Epithelial cell of proximal tubule (primary cell): ENCODE measurements at regions not wholly inside any gene's neighbourhood (a gene's known extent, or its start where the extent isn't known, plus 50 kb on each side); places are given as distances from the start of the nearest gene placed in this dataset.
"Not testable (repeated sequence)": the region's sequence is repeated elsewhere in the genome, so short reads cannot be mapped to it uniquely, and the experiment has no call there.

Source experiments
- DNase-seq: peaks from one replicate; pipeline ENCODE4 v3.0.0-alpha.2; 2011; ENCODE audit warnings: low read depth
- H3K4me3 ChIP-seq: 2 replicates; pipeline ENCODE4 v1.5.1; 2011; ENCODE audit warnings: low read depth, mild to moderate bottlenecking, low read length
- TF ChIP-seq, protein P1 (sequence below): conservative IDR thresholded peaks from 2 replicates; pipeline ENCODE4 v1.5.1; 2012; ENCODE audit warnings: low read depth, mild to moderate bottlenecking, low read length

DNA sequence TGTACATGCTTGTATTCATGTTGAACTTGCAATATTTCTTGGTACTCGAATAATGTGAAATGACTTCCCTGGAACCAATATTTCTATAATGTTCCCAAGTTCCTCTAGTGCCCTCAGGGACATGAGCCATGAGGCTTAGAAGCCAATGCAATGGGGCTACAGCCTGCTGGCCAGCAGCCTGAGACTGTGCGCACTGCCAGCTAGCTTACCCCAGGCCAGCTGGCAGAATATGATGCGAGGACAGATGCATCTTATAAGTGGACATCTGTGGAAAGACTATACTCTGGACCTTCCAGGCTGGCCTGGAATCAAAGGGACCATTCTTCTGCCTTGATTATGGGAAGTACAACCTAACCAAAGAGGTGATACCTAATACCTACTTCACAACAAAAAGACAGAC, 1862.0 kb upstream of the ACO1 start:
- TF ChIP-seq, protein P1, sequence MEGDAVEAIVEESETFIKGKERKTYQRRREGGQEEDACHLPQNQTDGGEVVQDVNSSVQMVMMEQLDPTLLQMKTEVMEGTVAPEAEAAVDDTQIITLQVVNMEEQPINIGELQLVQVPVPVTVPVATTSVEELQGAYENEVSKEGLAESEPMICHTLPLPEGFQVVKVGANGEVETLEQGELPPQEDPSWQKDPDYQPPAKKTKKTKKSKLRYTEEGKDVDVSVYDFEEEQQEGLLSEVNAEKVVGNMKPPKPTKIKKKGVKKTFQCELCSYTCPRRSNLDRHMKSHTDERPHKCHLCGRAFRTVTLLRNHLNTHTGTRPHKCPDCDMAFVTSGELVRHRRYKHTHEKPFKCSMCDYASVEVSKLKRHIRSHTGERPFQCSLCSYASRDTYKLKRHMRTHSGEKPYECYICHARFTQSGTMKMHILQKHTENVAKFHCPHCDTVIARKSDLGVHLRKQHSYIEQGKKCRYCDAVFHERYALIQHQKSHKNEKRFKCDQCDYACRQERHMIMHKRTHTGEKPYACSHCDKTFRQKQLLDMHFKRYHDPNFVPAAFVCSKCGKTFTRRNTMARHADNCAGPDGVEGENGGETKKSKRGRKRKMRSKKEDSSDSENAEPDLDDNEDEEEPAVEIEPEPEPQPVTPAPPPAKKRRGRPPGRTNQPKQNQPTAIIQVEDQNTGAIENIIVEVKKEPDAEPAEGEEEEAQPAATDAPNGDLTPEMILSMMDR, result no peak
- no peak overlapping the region for H3K4me3 ChIP-seq
- no peak for DNase-seq

DNA sequence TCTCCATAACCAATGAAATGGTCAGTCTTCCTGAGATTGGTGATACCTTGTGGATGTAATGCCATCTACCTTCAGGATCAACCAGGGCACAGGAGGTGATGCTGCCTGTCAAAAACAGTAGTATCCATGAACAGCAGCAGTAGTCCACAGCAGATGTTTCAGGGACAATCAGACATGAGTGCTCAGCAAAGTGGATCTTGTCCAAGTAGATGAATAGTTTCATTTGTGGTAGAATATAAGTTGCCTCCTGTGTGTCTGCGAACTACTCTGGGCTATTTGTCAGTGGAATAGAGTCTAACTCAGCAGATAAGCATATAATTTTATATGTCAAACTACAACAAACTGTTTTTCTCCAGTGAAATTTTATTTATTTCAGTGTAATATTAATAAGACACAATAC, 1860.1 kb upstream of the ACO1 start:
- no peak overlapping the region for H3K4me3 ChIP-seq
- TF ChIP-seq, protein P1, result no peak
- DNase-seq, result no peak

DNA sequence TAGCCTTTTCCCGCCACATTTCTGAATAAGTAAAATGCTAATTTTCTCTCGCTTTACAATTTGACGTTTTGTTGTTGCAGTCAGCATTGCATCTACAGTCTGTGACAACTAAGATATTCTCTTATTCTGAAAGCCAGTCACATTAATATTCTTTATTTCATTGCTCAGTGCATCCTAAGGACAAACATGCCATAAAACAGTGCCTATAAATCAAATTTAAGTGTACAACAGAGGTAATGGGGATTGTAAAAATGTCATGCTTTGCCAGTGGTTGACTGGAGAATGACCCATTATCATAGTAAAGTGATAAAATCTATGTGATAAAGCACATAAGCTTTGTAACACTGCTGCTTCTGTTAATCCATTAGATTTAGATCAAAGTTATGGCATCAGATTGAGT, 1850.0 kb upstream of the ACO1 start:
- H3K4me3 ChIP-seq, result no peak overlapping the region
- TF ChIP-seq, protein P1, result no peak

GRCh38 chr9:30534896-30535295, 1849.5 kb upstream of the ACO1 start:
- H3K4me3 ChIP-seq, result no peak overlapping the region
- DNase-seq, result no peak
- TF ChIP-seq, protein P1, result no peak

More for the DNA sequence above, 1850.0 kb upstream of the ACO1 start:
- DNase-seq, result no peak

DNA sequence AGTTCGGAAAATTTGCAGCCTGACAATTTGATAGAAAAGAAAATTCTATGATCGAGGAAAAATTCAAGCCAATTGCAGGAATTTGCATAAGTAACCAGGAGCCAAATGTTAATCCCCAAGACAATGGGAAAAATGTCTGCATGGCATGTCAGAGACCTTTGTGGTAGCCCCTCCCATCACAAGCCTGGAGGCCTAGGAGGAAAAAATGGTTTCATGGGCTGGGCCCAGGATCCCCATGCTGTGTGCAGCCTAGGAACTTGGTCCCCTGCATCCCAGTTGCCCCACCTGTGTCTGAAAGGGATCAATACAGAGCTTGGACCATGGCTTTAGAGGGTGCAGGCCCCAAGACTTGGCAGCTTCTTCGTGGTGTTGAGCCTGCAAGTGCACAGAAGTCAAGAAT, 1847.9 kb upstream of the ACO1 start:
- DNase-seq, result no peak
- no peak overlapping the region for H3K4me3 ChIP-seq
- TF ChIP-seq, protein P1, result no peak

- not testable (repeated sequence) for H3K4me3 ChIP-seq, DNase-seq
Measured at GRCh38 chr9:30539696-30540095, 1844.7 kb upstream of the ACO1 start.

- DNase-seq, result no peak
Measured at GRCh38 chr9:30574355-30575151, 1809.9 kb upstream of the ACO1 start.

More at GRCh38 chr9:30574355-30575151, 1809.9 kb upstream of the ACO1 start:
- H3K4me3 ChIP-seq, result no peak overlapping the region
- TF ChIP-seq, protein P1, result no peak
